PC-3 (cell line): ENCODE measurements at regions not wholly inside any gene's neighbourhood (a gene's known extent, or its start where the extent isn't known, plus 50 kb on each side); places are given as distances from the start of the nearest gene placed in this dataset.

Experiments
- EZH2 ChIP-seq: fragments of 300-600 bp; sonication (generic); IDR thresholded peaks from one replicate; pipeline ENCODE4 v1.6.1; 2017; ENCODE audit warnings: antibody characterized with exemption, mild to moderate bottlenecking, low read length; ENCODE audit not compliant: unreplicated experiment
- TF ChIP-seq, protein P1 (sequence below): fragments of 300-600 bp; sonication (generic); conservative IDR thresholded peaks from 2 replicates; pipeline ENCODE4 v1.5.1; 2017; ENCODE audit warnings: antibody characterized with exemption, low read depth, mild to moderate bottlenecking, low read length

DNA sequence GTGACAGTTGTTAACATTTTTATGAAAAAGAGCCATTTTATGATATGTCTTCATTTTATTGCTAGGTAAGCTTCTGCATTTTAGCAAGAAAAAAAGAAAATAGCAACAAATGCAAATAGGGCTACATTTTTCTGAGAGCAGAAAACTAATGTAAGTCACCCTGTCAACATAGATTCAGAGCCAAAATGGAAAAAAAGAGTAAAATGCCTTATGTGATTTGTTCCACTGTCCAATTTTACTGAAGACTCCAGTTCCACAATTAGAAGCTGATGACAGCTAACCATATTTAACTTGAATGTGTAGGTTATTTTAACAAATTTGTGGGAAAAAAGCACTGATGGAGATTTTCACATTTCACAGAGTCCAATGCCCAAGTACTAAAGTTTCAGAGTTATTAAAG, 772.3 kb downstream of the FAT4 start:
- no peak for TF ChIP-seq EZH2
- TF ChIP-seq, protein P1, sequence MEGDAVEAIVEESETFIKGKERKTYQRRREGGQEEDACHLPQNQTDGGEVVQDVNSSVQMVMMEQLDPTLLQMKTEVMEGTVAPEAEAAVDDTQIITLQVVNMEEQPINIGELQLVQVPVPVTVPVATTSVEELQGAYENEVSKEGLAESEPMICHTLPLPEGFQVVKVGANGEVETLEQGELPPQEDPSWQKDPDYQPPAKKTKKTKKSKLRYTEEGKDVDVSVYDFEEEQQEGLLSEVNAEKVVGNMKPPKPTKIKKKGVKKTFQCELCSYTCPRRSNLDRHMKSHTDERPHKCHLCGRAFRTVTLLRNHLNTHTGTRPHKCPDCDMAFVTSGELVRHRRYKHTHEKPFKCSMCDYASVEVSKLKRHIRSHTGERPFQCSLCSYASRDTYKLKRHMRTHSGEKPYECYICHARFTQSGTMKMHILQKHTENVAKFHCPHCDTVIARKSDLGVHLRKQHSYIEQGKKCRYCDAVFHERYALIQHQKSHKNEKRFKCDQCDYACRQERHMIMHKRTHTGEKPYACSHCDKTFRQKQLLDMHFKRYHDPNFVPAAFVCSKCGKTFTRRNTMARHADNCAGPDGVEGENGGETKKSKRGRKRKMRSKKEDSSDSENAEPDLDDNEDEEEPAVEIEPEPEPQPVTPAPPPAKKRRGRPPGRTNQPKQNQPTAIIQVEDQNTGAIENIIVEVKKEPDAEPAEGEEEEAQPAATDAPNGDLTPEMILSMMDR, result no peak
